ENCODE measurements at regions not wholly inside any gene's neighbourhood (a gene's known extent, or its start where the extent isn't known, plus 50 kb on each side); places are given as distances from the start of the nearest gene placed in this dataset.

DNA sequence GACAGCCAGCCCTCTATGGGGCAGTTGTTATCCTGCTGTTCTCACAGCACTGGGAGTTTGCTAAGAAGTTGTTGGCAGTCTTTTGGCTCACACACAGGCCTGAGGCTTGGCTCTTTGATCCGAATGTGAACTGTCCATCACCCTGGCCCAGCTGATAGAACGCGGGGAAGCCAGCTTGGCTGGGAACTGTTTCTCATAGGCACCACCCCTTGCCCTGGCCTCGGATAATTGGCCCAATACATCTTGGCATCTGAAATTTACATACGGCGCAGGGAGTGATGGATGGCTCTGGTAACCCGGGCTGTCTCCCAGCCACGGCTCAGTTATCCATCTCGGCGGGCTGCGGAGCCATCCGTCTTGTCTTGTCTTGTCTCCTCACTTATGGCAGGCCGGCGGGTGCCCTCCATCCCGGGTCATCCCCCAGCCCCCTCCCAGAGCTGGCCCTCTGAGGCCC is 164.1 kb downstream of the PHETA1 start (continued):
- TF ChIP-seq EGR1 (IDR thresholded peaks at IDR 0.05; ENCODE audit: borderline replicate concordance in 1 of 2, low read depth in 2 of 2, low read length in 2 of 2) = no peak
- no peak for TF ChIP-seq ZNF622 (IDR thresholded peaks at IDR 0.05)
- TF ChIP-seq, protein P1, sequence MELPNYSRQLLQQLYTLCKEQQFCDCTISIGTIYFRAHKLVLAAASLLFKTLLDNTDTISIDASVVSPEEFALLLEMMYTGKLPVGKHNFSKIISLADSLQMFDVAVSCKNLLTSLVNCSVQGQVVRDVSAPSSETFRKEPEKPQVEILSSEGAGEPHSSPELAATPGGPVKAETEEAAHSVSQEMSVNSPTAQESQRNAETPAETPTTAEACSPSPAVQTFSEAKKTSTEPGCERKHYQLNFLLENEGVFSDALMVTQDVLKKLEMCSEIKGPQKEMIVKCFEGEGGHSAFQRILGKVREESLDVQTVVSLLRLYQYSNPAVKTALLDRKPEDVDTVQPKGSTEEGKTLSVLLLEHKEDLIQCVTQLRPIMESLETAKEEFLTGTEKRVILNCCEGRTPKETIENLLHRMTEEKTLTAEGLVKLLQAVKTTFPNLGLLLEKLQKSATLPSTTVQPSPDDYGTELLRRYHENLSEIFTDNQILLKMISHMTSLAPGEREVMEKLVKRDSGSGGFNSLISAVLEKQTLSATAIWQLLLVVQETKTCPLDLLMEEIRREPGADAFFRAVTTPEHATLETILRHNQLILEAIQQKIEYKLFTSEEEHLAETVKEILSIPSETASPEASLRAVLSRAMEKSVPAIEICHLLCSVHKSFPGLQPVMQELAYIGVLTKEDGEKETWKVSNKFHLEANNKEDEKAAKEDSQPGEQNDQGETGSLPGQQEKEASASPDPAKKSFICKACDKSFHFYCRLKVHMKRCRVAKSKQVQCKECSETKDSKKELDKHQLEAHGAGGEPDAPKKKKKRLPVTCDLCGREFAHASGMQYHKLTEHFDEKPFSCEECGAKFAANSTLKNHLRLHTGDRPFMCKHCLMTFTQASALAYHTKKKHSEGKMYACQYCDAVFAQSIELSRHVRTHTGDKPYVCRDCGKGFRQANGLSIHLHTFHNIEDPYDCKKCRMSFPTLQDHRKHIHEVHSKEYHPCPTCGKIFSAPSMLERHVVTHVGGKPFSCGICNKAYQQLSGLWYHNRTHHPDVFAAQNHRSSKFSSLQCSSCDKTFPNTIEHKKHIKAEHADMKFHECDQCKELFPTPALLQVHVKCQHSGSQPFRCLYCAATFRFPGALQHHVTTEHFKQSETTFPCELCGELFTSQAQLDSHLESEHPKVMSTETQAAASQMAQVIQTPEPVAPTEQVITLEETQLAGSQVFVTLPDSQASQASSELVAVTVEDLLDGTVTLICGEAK (IDR thresholded peaks at IDR 0.05; ENCODE audit: borderline replicate concordance) = no peak
- no peak for TF ChIP-seq PML (IDR thresholded peaks at IDR 0.05; ENCODE audit: low read length)
- no peak for TF ChIP-seq FOXM1 (IDR thresholded peaks at IDR 0.05; ENCODE audit: low read depth, low read length)

DNA sequence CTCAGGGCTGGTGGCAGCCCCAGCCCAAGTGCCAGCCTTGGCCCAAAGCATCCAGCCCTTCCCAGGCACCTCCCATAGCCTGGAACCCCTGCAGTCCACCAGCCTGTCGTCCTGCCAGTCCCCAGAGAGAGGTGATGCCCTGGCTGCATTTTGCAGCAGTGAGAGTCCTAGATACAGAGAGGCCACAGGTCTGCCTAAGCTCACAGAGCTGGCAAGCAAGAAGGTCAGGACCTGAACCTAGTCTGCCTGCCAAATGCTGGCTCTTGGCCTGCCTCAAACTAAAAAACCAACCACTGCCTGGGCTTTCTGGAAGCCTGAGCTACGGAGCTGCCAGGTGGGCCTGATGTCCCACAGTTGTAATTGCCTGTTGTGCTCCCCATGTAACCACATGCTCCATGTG is 164.9 kb downstream of the PHETA1 start:
- H3K4me2 ChIP-seq (ENCODE audit: control insufficient read depth, insufficient read depth) = no peak overlapping the region
- TF ChIP-seq JUND (IDR thresholded peaks at IDR 0.05; ENCODE audit: low read depth, low read length) (no peak), KLF5 (IDR thresholded peaks at IDR 0.05; ENCODE audit: partially characterized antibody) (no peak), SMC3 (IDR thresholded peaks at IDR 0.05; ENCODE audit: borderline replicate concordance, low read length) (no peak)
- WGBS (ENCODE audit: insufficient coverage, insufficient replicate concordance, low lambda C conversion rate, missing lambda C conversion rate) = 0% methylated on average over 2 of the region's 2 CpGs

More for the DNA sequence above, 164.9 kb downstream of the PHETA1 start:
- H3K79me2 ChIP-seq (ENCODE audit: control insufficient read depth, insufficient read depth, low read length) = no peaks in the 10 kb centered on the region
- no peaks in the 10 kb centered on the region for H3K4me1 ChIP-seq (ENCODE audit: control insufficient read depth, insufficient read depth, low read length)
- CTCF ChIA-PET = no interaction called here
- no peak overlapping the region for H3K9ac ChIP-seq (ENCODE audit: control insufficient read depth, insufficient read depth, low read length)
- no peaks in the 10 kb centered on the region for H3K9me3 ChIP-seq (replicated peaks; ENCODE audit: control insufficient read depth, insufficient read depth, low read length)
- H3K27me3 ChIP-seq (replicated peaks in 1 of 2; ENCODE audit: control insufficient read depth in 2 of 2, insufficient read depth in 2 of 2, low read length in 1 of 2) = peaks cover 0 to 2% of the 10 kb centered on the region in 2 experiments; a peak in 1 of 4 replicates
- POLR2A ChIA-PET = no interaction called here
- H3K4me3 ChIP-seq = no peak overlapping the region
- RAD21 ChIA-PET (ENCODE audit: unreplicated experiment) = no interaction called here
- H3K27ac ChIP-seq (ENCODE audit: control insufficient read depth, insufficient read depth) = no peak overlapping the region
- ATAC-seq = no peak
- BruUV-seq (replicated peaks) = no TSS peak
- H4K20me1 ChIP-seq (ENCODE audit: control insufficient read depth, insufficient read depth) = no peaks in the 10 kb centered on the region
- FAIRE-seq = no peak
- in situ Hi-C loops (cut with MboI) = no loop called here
- SMC1A ChIA-PET (ENCODE audit: uncharacterized antibody, unreplicated experiment) = no interaction called here
- H2AFZ ChIP-seq (ENCODE audit: control insufficient read depth, low read depth, low read length) = no peak overlapping the region
- DNase-seq (ENCODE audit: low read depth, low spot score) = no peak
- no peaks in the 10 kb centered on the region for H3K36me3 ChIP-seq (ENCODE audit: control insufficient read depth in 2 of 2, insufficient read depth in 2 of 2, low read length in 1 of 2)
- intact Hi-C loops (cut with micrococcal nuclease; ENCODE audit: unreplicated experiment) = no loop called here
